Spleen (tissue), 11 donors: ENCODE measurements at regions not wholly inside any gene's neighbourhood (a gene's known extent, or its start where the extent isn't known, plus 50 kb on each side); places are given as distances from the start of the nearest gene placed in this dataset.

Experiments used
- DNase-seq: peaks from one replicate; pipeline ENCODE4 v3.0.0-alpha.2; 2020
- H3K27ac ChIP-seq, 8 donors: fragments of 200-600 bp; sonication (generic) in 7 of 8; 1 replicate in 4 of 8; 2 replicates in 4 of 8; pipeline versions ENCODE4 v1.5.0 to v1.8.0; 2016 to 2021; ENCODE audit warnings: inconsistent platforms in 4 of 8, mild to moderate bottlenecking in 4 of 8, moderate library complexity in 1 of 8
- H3K27me3 ChIP-seq, 7 donors: fragments of 200-600 bp; sonication (generic) in 6 of 7; replicated peaks in 1 of 7; 1 replicate in 4 of 7; 2 replicates in 3 of 7; pipeline versions ENCODE4 v1.5.0 to v1.8.0; 2016 to 2021; ENCODE audit warnings: inconsistent platforms in 3 of 7, mild to moderate bottlenecking in 1 of 7
- H3K36me3 ChIP-seq, 6 donors: fragments of 200-600 bp; sonication (generic) in 5 of 6; 1 replicate in 4 of 6; 2 replicates in 2 of 6; pipeline versions ENCODE4 v1.5.0 to v1.8.0; 2016 to 2021; ENCODE audit warnings: inconsistent platforms in 2 of 6
- H3K4me1 ChIP-seq, 6 donors: fragments of 200-600 bp; sonication (generic) in 5 of 6; 1 replicate in 3 of 6; 2 replicates in 3 of 6; pipeline versions ENCODE4 v1.5.0 to v1.8.0; 2016 to 2021; ENCODE audit warnings: inconsistent platforms in 3 of 6
- H3K4me3 ChIP-seq, 8 donors: fragments of 200-600 bp; sonication (generic) in 7 of 8; 1 replicate in 4 of 8; 2 replicates in 4 of 8; pipeline versions ENCODE4 v1.5.0 to v1.8.0; 2016 to 2021; ENCODE audit warnings: inconsistent platforms in 4 of 8, mild to moderate bottlenecking in 4 of 8, moderate library complexity in 2 of 8
- H3K9me3 ChIP-seq, 8 donors: fragments of 200-600 bp; sonication (generic) in 7 of 8; 1 replicate in 4 of 8; 2 replicates in 4 of 8; pipeline versions ENCODE4 v1.5.0 to v1.8.0; 2016 to 2021; ENCODE audit warnings: inconsistent platforms in 4 of 8
- POLR2A ChIP-seq, 3 donors: fragments of 450-650 bp; IDR thresholded peaks; one replicate each; pipeline ENCODE4 v1.5.1; 2017; ENCODE audit warnings: antibody characterized with exemption in 3 of 3, mild to moderate bottlenecking in 1 of 3
- POLR2AphosphoS5 ChIP-seq, 3 donors: sonication (generic); formaldehyde crosslinking; IDR thresholded peaks; one replicate each; pipeline ENCODE4 v1.5.1; 2017; ENCODE audit warnings: antibody characterized with exemption in 3 of 3
- WGBS, 5 donors: extraction: QIAGEN DNeasy Blood & Tissue Kit in 3 of 5; methylation state at CpG; one replicate each; pipeline versions ENCODE4 v1.1.5 to v1.1.7; 2013 to 2018; 5-methylcytosine and 5-hydroxymethylcytosine counted together
- intact Hi-C: fragments of 100-400 bp; cut with DNase I; formaldehyde crosslinking; loops from one replicate; pipeline ENCODE4 v1.15.0; 2023; ENCODE audit warnings: low total_unique reads
- TF ChIP-seq, protein P1 (sequence below), 11 experiments: fragments of 200-600 bp in 7 of 11; fragments of 450-650 bp in 4 of 11; sonication (generic) in 4 of 11; IDR thresholded peaks in 8 of 11; conservative IDR thresholded peaks in 3 of 11; 1 replicate in 7 of 11; 2 replicates in 4 of 11; pipeline versions ENCODE4 v1.4.0 to v1.8.0; 2016 to 2021; ENCODE audit warnings: antibody characterized with exemption in 11 of 11, inconsistent platforms in 4 of 11, mild to moderate bottlenecking in 1 of 11
- donor health status: healthy with polysubstance abuse.
- donor health status: DM: no; HTN: no; CAD: no; lungs with moderate emphysema.
- donor health status: DM: no; HTN: no; CAD: no.
- donor health status: Bipolar disorder and iron deficiency.
- donor health status: healthy.
- donor health status: DM: no; HTN: no; CAD: no.
- donor health status: DM: yes; HTN: yes; CAD: no.

DNA sequence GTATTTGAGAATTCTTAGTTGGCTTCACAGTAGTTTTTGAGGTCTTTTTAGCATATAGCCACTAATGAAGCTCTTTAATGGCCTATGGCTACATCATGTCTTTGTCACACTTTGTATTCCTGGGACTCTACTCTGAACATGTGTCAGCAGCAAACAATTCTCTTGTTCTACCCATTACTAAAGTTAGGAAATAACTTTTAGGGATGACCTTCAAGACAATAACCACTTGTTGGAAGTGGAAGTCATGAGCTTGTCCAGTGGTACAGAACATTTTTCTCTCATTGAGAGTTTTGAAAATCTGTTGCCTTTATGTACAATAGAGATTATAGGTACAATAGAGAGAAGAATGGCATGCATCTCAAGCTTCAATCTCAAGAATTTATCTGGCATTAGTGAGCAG is 571.6 kb upstream of the JAG1 start:
- H3K9me3 ChIP-seq: no peaks in the 10 kb centered on the region
- TF ChIP-seq POLR2AphosphoS5 (IDR thresholded peaks at IDR 0.05): no peak
- TF ChIP-seq POLR2A (IDR thresholded peaks at IDR 0.05): no peak
- TF ChIP-seq, protein P1, sequence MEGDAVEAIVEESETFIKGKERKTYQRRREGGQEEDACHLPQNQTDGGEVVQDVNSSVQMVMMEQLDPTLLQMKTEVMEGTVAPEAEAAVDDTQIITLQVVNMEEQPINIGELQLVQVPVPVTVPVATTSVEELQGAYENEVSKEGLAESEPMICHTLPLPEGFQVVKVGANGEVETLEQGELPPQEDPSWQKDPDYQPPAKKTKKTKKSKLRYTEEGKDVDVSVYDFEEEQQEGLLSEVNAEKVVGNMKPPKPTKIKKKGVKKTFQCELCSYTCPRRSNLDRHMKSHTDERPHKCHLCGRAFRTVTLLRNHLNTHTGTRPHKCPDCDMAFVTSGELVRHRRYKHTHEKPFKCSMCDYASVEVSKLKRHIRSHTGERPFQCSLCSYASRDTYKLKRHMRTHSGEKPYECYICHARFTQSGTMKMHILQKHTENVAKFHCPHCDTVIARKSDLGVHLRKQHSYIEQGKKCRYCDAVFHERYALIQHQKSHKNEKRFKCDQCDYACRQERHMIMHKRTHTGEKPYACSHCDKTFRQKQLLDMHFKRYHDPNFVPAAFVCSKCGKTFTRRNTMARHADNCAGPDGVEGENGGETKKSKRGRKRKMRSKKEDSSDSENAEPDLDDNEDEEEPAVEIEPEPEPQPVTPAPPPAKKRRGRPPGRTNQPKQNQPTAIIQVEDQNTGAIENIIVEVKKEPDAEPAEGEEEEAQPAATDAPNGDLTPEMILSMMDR (IDR thresholded peaks at IDR 0.05 in 8 of 11, conservative IDR thresholded peaks at IDR 0.05 in 3 of 11): no peak
- intact Hi-C loops: no loop called here

DNA sequence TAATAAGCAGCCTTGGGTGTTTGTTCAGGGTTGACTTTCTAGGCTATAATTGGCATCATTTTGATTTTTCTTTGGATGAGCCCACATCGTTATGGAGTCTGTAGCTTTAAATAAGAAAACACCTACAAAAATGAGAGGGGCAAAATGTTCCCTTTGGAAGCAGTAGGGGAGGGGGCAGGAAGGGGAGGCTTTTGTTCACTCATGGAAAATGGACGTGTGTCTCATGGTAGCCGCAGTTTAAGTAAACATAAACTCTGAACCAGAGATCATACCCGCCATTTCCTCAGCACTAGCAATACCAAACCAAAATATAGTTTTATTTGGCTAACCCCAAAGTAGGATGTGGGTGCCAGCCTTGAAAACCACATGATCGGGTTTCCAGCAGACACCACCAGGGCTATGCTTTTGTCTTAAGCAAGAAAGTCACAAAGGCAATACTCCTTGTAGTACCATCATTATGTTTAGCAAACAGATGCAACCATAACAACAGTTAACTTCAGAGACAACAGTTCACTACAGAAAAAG is 572.5 kb upstream of the JAG1 start:
- peaks cover 0 to 6% (median 0%) of the 10 kb centered on the region in 6 donors for H3K4me1 ChIP-seq
- H3K27ac ChIP-seq: no peak overlapping the region
- H3K36me3 ChIP-seq: no peaks in the 10 kb centered on the region
- 38 to 50% (median 46%) methylated on average over 5 of the region's 5 CpGs for WGBS, 5 donors
- no peaks in the 10 kb centered on the region for H3K9me3 ChIP-seq
- TF ChIP-seq POLR2AphosphoS5 (IDR thresholded peaks at IDR 0.05) (no peak), POLR2A (IDR thresholded peaks at IDR 0.05) (no peak)
- TF ChIP-seq, protein P1 (IDR thresholded peaks at IDR 0.05 in 8 of 11, conservative IDR thresholded peaks at IDR 0.05 in 3 of 11): no peak
- intact Hi-C loops: no loop called here
- H3K27me3 ChIP-seq: no peaks in the 10 kb centered on the region
- H3K4me3 ChIP-seq: no peak overlapping the region
- DNase-seq: no peak

More for the DNA sequence above, 571.6 kb upstream of the JAG1 start:
- Histone ChIP-seq H3K27ac (no peak overlapping the region), H3K36me3 (no peaks in the 10 kb centered on the region), H3K27me3 (no peaks in the 10 kb centered on the region), H3K4me3 (no peak overlapping the region), H3K4me1 (peaks cover 0 to 6% (median 0%) of the 10 kb centered on the region in 6 donors)
- no peak for DNase-seq

DNA sequence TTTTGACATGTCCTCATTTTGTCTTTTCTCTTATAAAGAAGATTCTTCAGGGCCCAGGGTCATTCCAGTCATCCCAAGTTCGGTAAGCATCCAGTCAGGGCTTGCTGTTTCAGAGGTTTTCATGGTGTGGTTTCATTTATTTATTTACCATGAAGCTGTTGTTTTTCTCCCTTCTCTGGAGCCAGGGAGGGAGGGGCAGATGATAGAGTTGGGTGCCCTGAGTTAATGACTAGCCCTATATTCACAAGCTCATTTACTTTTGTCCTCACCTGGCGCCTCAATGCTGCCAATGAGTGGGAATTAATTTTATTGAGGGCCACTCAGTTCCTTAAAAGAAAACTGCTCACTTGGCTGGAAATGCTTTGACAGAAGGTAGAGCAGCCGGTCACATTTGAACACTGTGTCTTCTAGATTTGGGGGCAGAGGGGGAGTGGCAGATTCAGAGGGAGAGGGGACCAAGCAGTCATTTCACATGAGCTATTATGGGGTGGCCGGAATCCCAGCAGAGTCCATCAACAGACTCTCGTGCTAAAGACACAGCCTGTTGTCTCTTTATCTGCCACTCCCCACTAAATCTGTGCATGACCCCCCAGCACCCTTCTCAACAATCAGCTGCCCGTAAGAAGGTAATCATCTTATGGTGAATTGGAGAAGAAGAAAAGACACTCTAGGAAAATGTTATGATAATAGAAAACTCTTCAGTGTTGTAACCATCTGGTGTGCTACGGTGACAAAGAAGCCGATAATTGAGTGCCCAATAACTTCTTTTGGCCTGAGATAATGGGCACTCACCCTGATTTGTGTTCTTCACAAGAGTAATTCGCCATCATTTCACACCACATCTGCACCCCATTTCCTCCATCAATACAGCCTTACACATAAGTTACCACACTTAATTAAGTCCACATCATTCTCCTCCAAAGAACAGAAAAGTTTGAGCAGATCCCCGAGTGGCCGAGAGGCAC is 573.5 kb upstream of the JAG1 start:
- no peak overlapping the region for H3K27ac ChIP-seq
- no peaks in the 10 kb centered on the region for H3K9me3 ChIP-seq
- intact Hi-C loops: no loop called here
- 84 to 94% (median 89%) methylated on average over 11 of the region's 11 CpGs for WGBS, 5 donors
- H3K4me1 ChIP-seq: peaks cover 0 to 6% (median 0%) of the 10 kb centered on the region in 6 donors
- no peak overlapping the region for H3K4me3 ChIP-seq
- TF ChIP-seq POLR2A (IDR thresholded peaks at IDR 0.05) (no peak), POLR2AphosphoS5 (IDR thresholded peaks at IDR 0.05) (no peak)
- TF ChIP-seq, protein P1 (IDR thresholded peaks at IDR 0.05 in 8 of 11, conservative IDR thresholded peaks at IDR 0.05 in 3 of 11): no peak
- no peaks in the 10 kb centered on the region for H3K27me3 ChIP-seq
- H3K36me3 ChIP-seq: no peaks in the 10 kb centered on the region
- DNase-seq: no peak

DNA sequence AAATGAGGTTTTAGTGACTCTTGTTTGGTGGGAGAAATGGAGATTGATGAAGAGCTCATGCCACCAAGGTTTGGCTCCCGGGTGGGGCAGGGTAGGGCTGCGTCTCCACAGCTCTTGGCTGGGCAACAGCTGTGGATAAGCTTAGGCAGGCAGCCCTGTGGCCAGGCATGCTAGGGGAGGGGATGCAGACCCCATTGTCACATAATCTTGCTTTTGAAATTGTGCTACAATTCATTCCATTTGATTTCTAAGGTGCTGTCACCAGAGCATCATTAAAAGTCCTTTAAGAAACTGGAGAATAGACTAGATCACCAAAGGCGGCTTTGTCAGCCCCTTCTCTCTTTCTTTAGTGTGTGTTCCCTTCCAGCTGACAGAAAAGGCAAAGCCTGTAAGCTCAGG is 574.2 kb upstream of the JAG1 start:
- Histone ChIP-seq H3K27me3 (no peaks in the 10 kb centered on the region), H3K9me3 (no peaks in the 10 kb centered on the region), H3K36me3 (no peaks in the 10 kb centered on the region), H3K27ac (no peak overlapping the region), H3K4me3 (no peak overlapping the region), H3K4me1 (peaks cover 0 to 6% (median 0%) of the 10 kb centered on the region in 6 donors)
- intact Hi-C loops: no loop called here
- WGBS, 5 donors: 74 to 90% (median 87%) methylated on average over 3 of the region's 3 CpGs
- no peak for DNase-seq
- TF ChIP-seq POLR2AphosphoS5 (IDR thresholded peaks at IDR 0.05): no peak
- TF ChIP-seq, protein P1 (IDR thresholded peaks at IDR 0.05 in 8 of 11, conservative IDR thresholded peaks at IDR 0.05 in 3 of 11): no peak
- TF ChIP-seq POLR2A (IDR thresholded peaks at IDR 0.05): no peak
